SK-N-SH (cell line): ENCODE measurements at regions not wholly inside any gene's neighbourhood (a gene's known extent, or its start where the extent isn't known, plus 50 kb on each side); places are given as distances from the start of the nearest gene placed in this dataset.

Experiments used
- FOXM1 ChIP-seq: IDR thresholded peaks from 2 replicates; pipeline ENCODE4 v1.4.0; 2012; ENCODE audit warnings: low read depth, mild to moderate bottlenecking
- SIN3A ChIP-seq: IDR thresholded peaks from 2 replicates; pipeline ENCODE4 v1.6.1; 2012; ENCODE audit warnings: low read depth, mild to moderate bottlenecking, low read length, moderate library complexity, borderline replicate concordance
- TF ChIP-seq, protein P1 (sequence below): fragments of 200-600 bp; sonication (generic); IDR thresholded peaks from 2 replicates; pipeline ENCODE4 v1.6.1; 2017; ENCODE audit warnings: antibody characterized with exemption, mild to moderate bottlenecking, moderate library complexity
- TF ChIP-seq, protein P2 (sequence below): IDR thresholded peaks from 2 replicates; pipeline ENCODE4 v1.4.0; 2012; ENCODE audit warnings: low read depth
- TF ChIP-seq, protein P3 (sequence below): IDR thresholded peaks from 2 replicates; pipeline ENCODE4 v1.6.1; 2012; ENCODE audit warnings: mild to moderate bottlenecking, low read depth, low read length, moderate library complexity

DNA sequence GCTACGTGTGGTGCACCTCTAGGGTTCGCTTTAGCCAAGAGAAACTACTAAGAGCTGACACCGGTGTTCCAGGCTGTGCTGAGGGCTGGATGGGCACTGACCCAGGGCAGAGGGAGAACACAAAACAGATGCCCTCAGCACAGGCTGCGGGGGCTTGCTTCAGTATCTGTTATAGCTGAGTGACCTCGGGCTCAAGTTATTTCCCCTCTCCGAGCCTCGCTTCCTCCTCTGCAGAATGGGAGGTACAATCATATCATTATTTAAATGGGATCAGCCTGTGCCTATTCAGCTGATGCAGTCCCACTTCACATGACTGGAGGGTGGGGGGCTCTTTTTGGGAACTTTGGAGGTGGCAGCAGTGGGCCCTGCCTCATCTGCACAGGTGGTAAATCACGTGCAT, 156.1 kb upstream of the APCDD1 start:
- TF ChIP-seq, protein P1, sequence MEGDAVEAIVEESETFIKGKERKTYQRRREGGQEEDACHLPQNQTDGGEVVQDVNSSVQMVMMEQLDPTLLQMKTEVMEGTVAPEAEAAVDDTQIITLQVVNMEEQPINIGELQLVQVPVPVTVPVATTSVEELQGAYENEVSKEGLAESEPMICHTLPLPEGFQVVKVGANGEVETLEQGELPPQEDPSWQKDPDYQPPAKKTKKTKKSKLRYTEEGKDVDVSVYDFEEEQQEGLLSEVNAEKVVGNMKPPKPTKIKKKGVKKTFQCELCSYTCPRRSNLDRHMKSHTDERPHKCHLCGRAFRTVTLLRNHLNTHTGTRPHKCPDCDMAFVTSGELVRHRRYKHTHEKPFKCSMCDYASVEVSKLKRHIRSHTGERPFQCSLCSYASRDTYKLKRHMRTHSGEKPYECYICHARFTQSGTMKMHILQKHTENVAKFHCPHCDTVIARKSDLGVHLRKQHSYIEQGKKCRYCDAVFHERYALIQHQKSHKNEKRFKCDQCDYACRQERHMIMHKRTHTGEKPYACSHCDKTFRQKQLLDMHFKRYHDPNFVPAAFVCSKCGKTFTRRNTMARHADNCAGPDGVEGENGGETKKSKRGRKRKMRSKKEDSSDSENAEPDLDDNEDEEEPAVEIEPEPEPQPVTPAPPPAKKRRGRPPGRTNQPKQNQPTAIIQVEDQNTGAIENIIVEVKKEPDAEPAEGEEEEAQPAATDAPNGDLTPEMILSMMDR = no peak
- TF ChIP-seq, protein P2, sequence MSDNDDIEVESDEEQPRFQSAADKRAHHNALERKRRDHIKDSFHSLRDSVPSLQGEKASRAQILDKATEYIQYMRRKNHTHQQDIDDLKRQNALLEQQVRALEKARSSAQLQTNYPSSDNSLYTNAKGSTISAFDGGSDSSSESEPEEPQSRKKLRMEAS = no peak
- TF ChIP-seq SIN3A = no peak
- TF ChIP-seq, protein P3, sequence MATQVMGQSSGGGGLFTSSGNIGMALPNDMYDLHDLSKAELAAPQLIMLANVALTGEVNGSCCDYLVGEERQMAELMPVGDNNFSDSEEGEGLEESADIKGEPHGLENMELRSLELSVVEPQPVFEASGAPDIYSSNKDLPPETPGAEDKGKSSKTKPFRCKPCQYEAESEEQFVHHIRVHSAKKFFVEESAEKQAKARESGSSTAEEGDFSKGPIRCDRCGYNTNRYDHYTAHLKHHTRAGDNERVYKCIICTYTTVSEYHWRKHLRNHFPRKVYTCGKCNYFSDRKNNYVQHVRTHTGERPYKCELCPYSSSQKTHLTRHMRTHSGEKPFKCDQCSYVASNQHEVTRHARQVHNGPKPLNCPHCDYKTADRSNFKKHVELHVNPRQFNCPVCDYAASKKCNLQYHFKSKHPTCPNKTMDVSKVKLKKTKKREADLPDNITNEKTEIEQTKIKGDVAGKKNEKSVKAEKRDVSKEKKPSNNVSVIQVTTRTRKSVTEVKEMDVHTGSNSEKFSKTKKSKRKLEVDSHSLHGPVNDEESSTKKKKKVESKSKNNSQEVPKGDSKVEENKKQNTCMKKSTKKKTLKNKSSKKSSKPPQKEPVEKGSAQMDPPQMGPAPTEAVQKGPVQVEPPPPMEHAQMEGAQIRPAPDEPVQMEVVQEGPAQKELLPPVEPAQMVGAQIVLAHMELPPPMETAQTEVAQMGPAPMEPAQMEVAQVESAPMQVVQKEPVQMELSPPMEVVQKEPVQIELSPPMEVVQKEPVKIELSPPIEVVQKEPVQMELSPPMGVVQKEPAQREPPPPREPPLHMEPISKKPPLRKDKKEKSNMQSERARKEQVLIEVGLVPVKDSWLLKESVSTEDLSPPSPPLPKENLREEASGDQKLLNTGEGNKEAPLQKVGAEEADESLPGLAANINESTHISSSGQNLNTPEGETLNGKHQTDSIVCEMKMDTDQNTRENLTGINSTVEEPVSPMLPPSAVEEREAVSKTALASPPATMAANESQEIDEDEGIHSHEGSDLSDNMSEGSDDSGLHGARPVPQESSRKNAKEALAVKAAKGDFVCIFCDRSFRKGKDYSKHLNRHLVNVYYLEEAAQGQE = no peak
- TF ChIP-seq FOXM1 = no peak
